ENCODE measurements at regions not wholly inside any gene's neighbourhood (a gene's known extent, or its start where the extent isn't known, plus 50 kb on each side); places are given as distances from the start of the nearest gene placed in this dataset.

DNA sequence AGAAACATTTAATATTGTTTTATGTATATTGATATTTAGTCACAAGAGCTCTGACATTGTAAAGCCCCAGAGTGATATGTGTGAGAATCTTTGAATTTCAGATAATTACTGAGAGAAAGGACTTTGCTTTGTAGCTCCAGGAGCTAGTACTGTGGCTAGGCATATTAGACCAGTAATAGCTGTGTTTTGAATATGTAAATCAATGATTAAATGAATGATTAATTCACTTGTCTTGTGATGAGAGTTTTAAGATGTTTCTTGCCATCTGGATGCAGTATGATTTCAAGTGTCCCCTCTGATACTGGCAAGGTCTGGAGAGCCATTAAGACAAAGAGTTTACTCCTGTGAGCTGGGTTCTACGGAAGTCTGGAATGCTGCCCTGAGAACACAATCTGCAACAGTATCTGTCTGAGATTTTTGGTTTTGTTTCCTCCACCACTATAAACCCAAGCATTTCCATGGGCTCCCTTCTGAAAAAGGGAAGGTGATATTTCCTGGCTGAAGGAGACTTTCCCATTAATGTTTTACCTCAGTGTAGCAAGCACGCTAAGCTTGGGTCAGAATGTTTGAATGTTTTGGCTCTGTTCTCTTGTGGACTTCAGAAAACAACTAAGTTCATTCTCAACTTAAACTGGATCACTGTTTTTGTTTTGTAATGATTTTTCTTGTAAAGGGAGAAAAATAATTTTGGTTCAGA, 61.3 kb upstream of the BICC1 start:
- POLR2A ChIA-PET, result no interaction called here
- H3K4me1 Mint-ChIP-seq (ENCODE audit: low read depth), result no peaks in the 10 kb centered on the region

DNA sequence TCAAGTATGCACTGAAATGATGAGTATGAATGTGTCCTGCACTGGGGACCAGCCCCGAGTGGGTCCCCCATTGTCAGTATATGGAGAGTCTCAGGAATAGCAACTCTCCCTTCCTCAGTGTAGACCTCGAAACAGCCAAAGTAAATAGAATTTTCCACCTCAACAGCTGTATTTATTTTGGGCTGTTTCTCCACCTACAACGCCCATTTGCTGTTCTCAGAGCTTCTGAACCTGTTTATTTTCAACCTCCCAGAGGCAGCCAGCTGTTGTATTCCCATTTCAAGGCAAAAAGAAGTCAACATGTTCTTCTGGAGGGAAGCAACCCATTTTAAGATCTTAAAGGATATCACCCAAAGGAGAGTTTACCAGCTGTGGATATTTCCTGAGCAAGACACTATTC, 59.6 kb upstream of the BICC1 start:
- no peak for DNase-seq
- ATAC-seq, result no peak
- ChIA-PET POLR2A (no interaction called here), CTCF (no interaction called here)
- Mint-ChIP-seq H3K4me1 (ENCODE audit: low read depth) (no peaks in the 10 kb centered on the region), H3K9me3 (ENCODE audit: insufficient read depth) (no peaks in the 10 kb centered on the region), H3K27me3 (ENCODE audit: low read depth) (no peaks in the 10 kb centered on the region), H3K27ac (no peak overlapping the region), H3K4me3 (no peak overlapping the region), H3K36me3 (ENCODE audit: low read depth) (no peaks in the 10 kb centered on the region)

More for the DNA sequence above, 61.3 kb upstream of the BICC1 start:
- CTCF ChIA-PET, result interaction anchor here (0.8 kb wide), 1 partner anchor 151 kb away, joined by 3 read pairs; no protein-coding TSS in a partner anchor
- DNase-seq, result no peak
- H3K36me3 Mint-ChIP-seq (ENCODE audit: low read depth), result no peaks in the 10 kb centered on the region
- H3K27ac Mint-ChIP-seq, result no peak overlapping the region
- no peak overlapping the region for H3K4me3 Mint-ChIP-seq
- no peak for ATAC-seq
- H3K9me3 Mint-ChIP-seq (ENCODE audit: insufficient read depth), result no peaks in the 10 kb centered on the region
- no peaks in the 10 kb centered on the region for H3K27me3 Mint-ChIP-seq (ENCODE audit: low read depth)

DNA sequence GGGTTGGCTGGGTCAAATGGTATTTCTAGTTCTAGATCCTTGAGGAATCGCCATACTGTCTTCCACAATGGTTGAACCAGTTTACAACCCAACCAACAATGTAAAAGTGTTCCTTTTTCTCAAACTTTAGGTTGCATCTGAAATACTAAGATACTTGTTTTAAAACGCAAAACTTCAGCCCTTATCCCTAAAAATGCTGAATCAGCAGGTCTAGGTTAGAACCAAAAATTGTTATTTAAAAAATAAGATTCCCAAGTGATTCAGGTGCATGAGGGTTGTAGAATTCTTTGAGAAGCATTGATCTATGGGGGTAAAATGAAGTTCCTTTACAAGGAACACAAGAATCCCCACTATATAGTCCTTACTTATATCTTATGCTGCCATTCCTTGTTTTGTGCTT, 56.5 kb upstream of the BICC1 start:
- Mint-ChIP-seq H3K4me1 (ENCODE audit: low read depth) (no peaks in the 10 kb centered on the region), H3K4me3 (no peak overlapping the region), H3K36me3 (ENCODE audit: low read depth) (no peaks in the 10 kb centered on the region), H3K27ac (no peak overlapping the region), H3K9me3 (ENCODE audit: insufficient read depth) (no peaks in the 10 kb centered on the region), H3K27me3 (ENCODE audit: low read depth) (no peaks in the 10 kb centered on the region)
- no peak for ATAC-seq
- DNase-seq, result no peak
- CTCF ChIA-PET, result no interaction called here
- POLR2A ChIA-PET, result no interaction called here

DNA sequence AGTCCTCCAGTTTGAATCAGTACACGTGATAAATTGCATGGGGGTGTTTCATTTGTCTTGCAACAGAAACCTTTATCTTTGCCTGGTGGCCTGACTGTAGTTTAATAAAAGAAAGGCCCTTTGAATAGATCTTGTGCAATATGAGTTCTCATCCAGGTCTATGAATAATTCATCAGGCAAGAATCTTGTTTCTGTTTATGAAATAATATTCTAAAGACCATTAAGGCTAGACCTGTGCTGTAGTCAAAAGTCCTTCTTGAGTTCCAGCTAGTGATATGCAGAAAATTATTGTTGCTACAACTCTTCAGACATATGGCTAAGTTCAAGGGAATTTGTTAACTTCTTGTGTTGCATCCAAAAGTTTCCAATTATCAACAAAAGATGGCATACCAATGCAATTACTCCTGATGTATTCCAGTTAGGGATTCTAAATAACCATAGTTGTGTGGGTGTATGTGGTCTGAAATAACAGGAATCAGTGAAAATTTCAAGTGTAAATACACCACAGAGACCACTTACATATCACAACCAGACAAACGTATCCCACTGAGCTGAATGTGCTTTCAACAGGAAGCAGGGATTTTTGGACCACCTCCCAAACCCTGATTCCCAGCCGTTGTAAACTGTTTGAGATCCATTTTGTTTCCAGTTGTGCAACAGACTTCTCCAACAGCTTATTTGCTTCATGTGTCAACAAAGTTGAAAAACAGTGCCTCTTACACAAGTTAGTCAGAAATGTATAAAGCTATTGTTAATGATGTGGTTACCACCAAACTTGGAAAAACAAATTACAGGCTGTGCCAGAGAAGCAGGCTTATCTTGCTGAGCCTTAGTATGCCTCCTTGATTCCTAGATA, 54.7 kb upstream of the BICC1 start:
- no peak for ATAC-seq
- H3K27ac Mint-ChIP-seq, result no peak overlapping the region
- no peak overlapping the region for H3K4me3 Mint-ChIP-seq
- no peak for DNase-seq
- no peaks in the 10 kb centered on the region for H3K36me3 Mint-ChIP-seq (ENCODE audit: low read depth)
- H3K9me3 Mint-ChIP-seq (ENCODE audit: insufficient read depth), result no peaks in the 10 kb centered on the region
- H3K27me3 Mint-ChIP-seq (ENCODE audit: low read depth), result no peaks in the 10 kb centered on the region
- POLR2A ChIA-PET, result no interaction called here
- CTCF ChIA-PET, result no interaction called here
- no peaks in the 10 kb centered on the region for H3K4me1 Mint-ChIP-seq (ENCODE audit: low read depth)

DNA sequence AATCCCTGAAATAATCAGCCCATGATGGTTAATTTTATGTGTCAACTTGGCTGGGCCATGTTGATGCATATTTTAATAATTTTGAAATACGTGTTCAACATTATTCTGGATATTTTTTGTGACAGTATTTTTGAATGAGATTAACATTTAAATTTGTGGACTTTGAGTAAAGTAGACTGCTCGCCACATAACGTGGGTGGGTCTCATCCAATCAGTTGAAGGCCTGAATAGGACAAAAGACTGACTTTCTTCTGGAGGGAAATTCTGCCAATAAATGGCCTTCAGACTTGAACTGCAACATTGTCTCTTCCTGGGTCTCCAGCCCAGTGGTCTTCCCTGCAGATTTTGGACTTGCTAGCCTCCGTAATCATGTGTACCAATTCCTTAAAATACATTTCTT, 53.6 kb upstream of the BICC1 start:
- ChIA-PET POLR2A (no interaction called here), CTCF (no interaction called here)
- Mint-ChIP-seq H3K27me3 (ENCODE audit: low read depth) (no peaks in the 10 kb centered on the region), H3K36me3 (ENCODE audit: low read depth) (no peaks in the 10 kb centered on the region), H3K9me3 (ENCODE audit: insufficient read depth) (no peaks in the 10 kb centered on the region), H3K27ac (no peak overlapping the region), H3K4me1 (ENCODE audit: low read depth) (no peaks in the 10 kb centered on the region), H3K4me3 (no peak overlapping the region)
- DNase-seq (no peak), ATAC-seq (no peak)

DNA sequence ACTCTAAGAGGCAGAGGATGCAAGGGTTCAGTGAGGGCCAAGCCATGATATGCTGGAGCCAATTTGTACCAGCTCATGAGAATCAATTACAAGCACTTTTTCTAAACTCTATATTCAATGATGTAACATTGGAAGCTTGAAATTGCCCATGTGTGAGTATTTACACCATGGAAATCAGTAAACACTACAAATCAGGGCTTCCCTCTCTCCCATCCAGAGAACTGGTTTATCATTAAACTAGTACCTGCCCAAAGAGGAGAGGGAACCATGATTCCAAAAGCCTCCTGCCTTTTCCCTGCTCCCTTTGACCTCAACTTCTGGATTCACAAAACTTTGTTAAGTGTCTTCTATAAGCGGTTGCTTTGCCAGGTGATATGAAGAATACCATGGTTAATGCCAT, 52.5 kb upstream of the BICC1 start:
- Mint-ChIP-seq H3K4me3 (no peak overlapping the region), H3K27ac (no peak overlapping the region), H3K27me3 (ENCODE audit: low read depth) (peaks cover 2% of the 10 kb centered on the region), H3K9me3 (ENCODE audit: insufficient read depth) (no peaks in the 10 kb centered on the region), H3K36me3 (ENCODE audit: low read depth) (no peaks in the 10 kb centered on the region), H3K4me1 (ENCODE audit: low read depth) (no peaks in the 10 kb centered on the region)
- ATAC-seq, result no peak
- no peak for DNase-seq
- CTCF ChIA-PET, result no interaction called here
- POLR2A ChIA-PET, result no interaction called here

DNA sequence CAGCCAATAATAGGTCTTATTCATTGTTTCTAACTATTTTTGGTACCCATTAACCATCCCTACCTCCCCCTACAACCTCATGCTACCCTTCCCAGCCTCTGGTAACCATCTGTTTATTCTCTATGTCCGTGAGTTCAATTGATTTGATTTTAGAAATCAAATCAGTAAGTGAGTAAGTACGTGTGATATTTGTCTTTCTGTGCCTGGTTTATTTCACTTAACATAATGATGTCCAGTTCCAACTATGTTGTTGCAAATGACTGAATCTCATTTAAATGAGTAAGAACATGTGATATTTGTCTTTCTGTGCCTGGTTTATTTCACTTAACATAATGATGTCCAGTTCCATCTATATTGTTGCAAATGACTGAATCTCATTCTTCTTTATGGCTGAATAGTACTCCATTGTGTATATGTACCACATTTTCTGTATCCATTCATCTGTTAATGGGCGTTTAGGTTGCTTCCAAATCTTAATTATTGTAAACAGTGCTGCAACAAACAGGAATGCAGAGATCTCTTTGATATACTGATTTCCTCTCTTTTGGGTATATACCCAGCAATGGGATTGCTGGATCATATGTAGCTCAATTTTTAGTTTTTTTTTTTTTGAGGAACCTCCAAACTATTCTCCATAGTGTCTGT, 49.7 kb upstream of the BICC1 start:
- peaks cover 7% of the 10 kb centered on the region for H3K27me3 Mint-ChIP-seq (ENCODE audit: low read depth)
- ChIA-PET POLR2A (no interaction called here), CTCF (no interaction called here)
- DNase-seq (no peak), ATAC-seq (no peak)
- no peak overlapping the region for H3K27ac Mint-ChIP-seq
- H3K9me3 Mint-ChIP-seq (ENCODE audit: insufficient read depth), result no peaks in the 10 kb centered on the region
- H3K36me3 Mint-ChIP-seq (ENCODE audit: low read depth), result no peaks in the 10 kb centered on the region
- no peaks in the 10 kb centered on the region for H3K4me1 Mint-ChIP-seq (ENCODE audit: low read depth)
- no peak overlapping the region for H3K4me3 Mint-ChIP-seq
